PC-9 (cell line): ENCODE measurements at regions not wholly inside any gene's neighbourhood (a gene's known extent, or its start where the extent isn't known, plus 50 kb on each side); places are given as distances from the start of the nearest gene placed in this dataset.
"Not testable (repeated sequence)": the region's sequence is repeated elsewhere in the genome, so short reads cannot be mapped to it uniquely, and the experiment has no call there.

Experiments
- CTCF ChIP-seq: fragments of 200-600 bp; sonication (generic); conservative IDR thresholded peaks from 2 replicates; pipeline ENCODE4 v1.6.1; 2017; ENCODE audit warnings: mixed run types, antibody characterized with exemption, mild to moderate bottlenecking, moderate library complexity
- EZH2 ChIP-seq: fragments of 200-600 bp; sonication (generic); IDR thresholded peaks from 2 replicates; pipeline ENCODE4 v1.8.0; 2017; ENCODE audit warnings: antibody characterized with exemption, low read depth

- TF ChIP-seq CTCF, EZH2: not testable (repeated sequence)
These were observed 139.0 kb downstream of the TBC1D2B start for GRCh38 chr15:77938546-77938945.
